Vagina (tissue), 2 donors: ENCODE measurements at regions not wholly inside any gene's neighbourhood (a gene's known extent, or its start where the extent isn't known, plus 50 kb on each side); places are given as distances from the start of the nearest gene placed in this dataset.

ENCODE experiments used
- DNase-seq, 2 donors: peaks; one replicate each; pipeline ENCODE4 v3.0.0-alpha.2; 2017; ENCODE audit errors: extremely low spot score in 2 of 2
- H3K27ac ChIP-seq: fragments of 200-600 bp; sonication (generic); one replicate; pipeline ENCODE4 v1.5.1; 2019
- H3K27me3 ChIP-seq: fragments of 200-600 bp; sonication (generic); one replicate; pipeline ENCODE4 v1.5.1; 2019
- H3K36me3 ChIP-seq, 2 donors: fragments of 200-600 bp; sonication (generic); one replicate each; pipeline ENCODE4 v1.5.1; 2017 to 2019
- H3K4me1 ChIP-seq: fragments of 200-600 bp; sonication (generic); one replicate; pipeline ENCODE4 v1.5.1; 2019
- H3K4me3 ChIP-seq, 2 donors: fragments of 200-600 bp; sonication (generic); 1 replicate in 1 of 2; 2 replicates in 1 of 2; pipeline ENCODE4 v1.5.1; 2016 to 2019
- H3K9me3 ChIP-seq: fragments of 200-600 bp; sonication (generic); one replicate; pipeline ENCODE4 v1.5.1; 2019
- CTCF ChIP-seq, 3 experiments: fragments of 450-650 bp in 2 of 3; fragments of 200-600 bp in 1 of 3; sonication (generic) in 1 of 3; IDR thresholded peaks; one replicate each; pipeline ENCODE4 v1.5.1; 2017 to 2019; ENCODE audit warnings: antibody characterized with exemption in 3 of 3, mild to moderate bottlenecking in 2 of 3, moderate library complexity in 2 of 3
- POLR2A ChIP-seq, 2 donors: fragments of 450-650 bp; IDR thresholded peaks; one replicate each; pipeline ENCODE4 v1.6.1; 2017; ENCODE audit warnings: antibody characterized with exemption in 2 of 2, mild to moderate bottlenecking in 2 of 2, moderate library complexity in 2 of 2
- POLR2AphosphoS5 ChIP-seq, 2 donors: sonication (generic); formaldehyde crosslinking; IDR thresholded peaks; one replicate each; pipeline ENCODE4 v1.9.0; 2017; ENCODE audit warnings: antibody characterized with exemption in 2 of 2, mild to moderate bottlenecking in 2 of 2, low read depth in 1 of 2; ENCODE audit not compliant: insufficient read depth in 1 of 2
- intact Hi-C: fragments of 100-400 bp; cut with DNase I; formaldehyde crosslinking; loops from one replicate; pipeline ENCODE4 v1.15.1; 2023

GRCh38 chr13:40161351-40161810 lies 505.1 kb downstream of the FOXO1 start:
- H3K27ac ChIP-seq = no peak overlapping the region
- DNase-seq = no peak
- H3K27me3 ChIP-seq = no peaks in the 10 kb centered on the region
- intact Hi-C loops = no loop called here
- H3K4me3 ChIP-seq = no peak overlapping the region
- H3K9me3 ChIP-seq = no peaks in the 10 kb centered on the region
- H3K4me1 ChIP-seq = peaks cover under 1% of the 10 kb centered on the region
- no peaks in the 10 kb centered on the region for H3K36me3 ChIP-seq
- TF ChIP-seq POLR2AphosphoS5 (IDR thresholded peaks at IDR 0.05; ENCODE audit: insufficient read depth in 1 of 2, low read depth in 1 of 2) (no peak), POLR2A (IDR thresholded peaks at IDR 0.05) (no peak), CTCF (IDR thresholded peaks at IDR 0.05) (no peak)

- intact Hi-C loops = no loop called here
Measured at GRCh38 chr13:40161931-40162330, 504.5 kb downstream of the FOXO1 start.

GRCh38 chr13:40163066-40164000 lies 503.1 kb downstream of the FOXO1 start:
- Histone ChIP-seq H3K4me1 (peaks cover 10% of the 10 kb centered on the region), H3K9me3 (no peaks in the 10 kb centered on the region), H3K36me3 (no peaks in the 10 kb centered on the region), H3K27ac (no peak overlapping the region), H3K4me3 (no peak overlapping the region), H3K27me3 (no peaks in the 10 kb centered on the region)
- intact Hi-C loops = no loop called here
- DNase-seq = no peak
- TF ChIP-seq POLR2AphosphoS5 (IDR thresholded peaks at IDR 0.05; ENCODE audit: insufficient read depth in 1 of 2, low read depth in 1 of 2) (no peak), POLR2A (IDR thresholded peaks at IDR 0.05) (no peak), CTCF (IDR thresholded peaks at IDR 0.05) (no peak)

More at GRCh38 chr13:40161931-40162330, 504.5 kb downstream of the FOXO1 start:
- Histone ChIP-seq H3K4me1 (peaks cover 6% of the 10 kb centered on the region), H3K9me3 (no peaks in the 10 kb centered on the region), H3K27me3 (no peaks in the 10 kb centered on the region), H3K27ac (no peak overlapping the region), H3K4me3 (no peak overlapping the region), H3K36me3 (no peaks in the 10 kb centered on the region)
- DNase-seq = no peak
- TF ChIP-seq POLR2A (IDR thresholded peaks at IDR 0.05) (no peak), POLR2AphosphoS5 (IDR thresholded peaks at IDR 0.05; ENCODE audit: insufficient read depth in 1 of 2, low read depth in 1 of 2) (no peak), CTCF (IDR thresholded peaks at IDR 0.05) (no peak)

- Histone ChIP-seq H3K4me3 (no peak overlapping the region), H3K4me1 (peaks cover 10% of the 10 kb centered on the region), H3K27me3 (no peaks in the 10 kb centered on the region), H3K36me3 (no peaks in the 10 kb centered on the region), H3K9me3 (no peaks in the 10 kb centered on the region), H3K27ac (no peak overlapping the region)
- intact Hi-C loops = no loop called here
- TF ChIP-seq POLR2A (IDR thresholded peaks at IDR 0.05) = no peak
- TF ChIP-seq POLR2AphosphoS5 (IDR thresholded peaks at IDR 0.05; ENCODE audit: insufficient read depth in 1 of 2, low read depth in 1 of 2) = no peak
- no peak for TF ChIP-seq CTCF (IDR thresholded peaks at IDR 0.05)
- no peak for DNase-seq
Measured at GRCh38 chr13:40164133-40164532, 502.3 kb downstream of the FOXO1 start.
